IPS-18c (cell line): ENCODE measurements at regions not wholly inside any gene's neighbourhood (a gene's known extent, or its start where the extent isn't known, plus 50 kb on each side); places are given as distances from the start of the nearest gene placed in this dataset.
"Not testable (repeated sequence)": the region's sequence is repeated elsewhere in the genome, so short reads cannot be mapped to it uniquely, and the experiment has no call there.

ENCODE experiments used
- H3K4me3 ChIP-seq: 2 replicates; pipeline ENCODE4 v1.7.0; 2013; ENCODE audit warnings: low read depth, mild to moderate bottlenecking, low read length, moderate library complexity; ENCODE audit not compliant: insufficient read depth
- H3K9me3 ChIP-seq: one replicate; pipeline ENCODE4 v1.6.1; 2013; ENCODE audit warnings: mild to moderate bottlenecking, low read length, moderate library complexity; ENCODE audit not compliant: control insufficient read depth, insufficient read depth

GRCh38 chr7:109639561-109639960, 1069.9 kb downstream of the DNAJB9 start:
- Histone ChIP-seq H3K9me3 (no peaks in the 10 kb centered on the region), H3K4me3 (no peak overlapping the region)

- H3K9me3 ChIP-seq = no peaks in the 10 kb centered on the region
- no peak overlapping the region for H3K4me3 ChIP-seq
These were observed 1071.8 kb downstream of the DNAJB9 start for GRCh38 chr7:109641445-109641844.

GRCh38 chr7:109646124-109646523, 1076.5 kb downstream of the DNAJB9 start:
- H3K4me3 ChIP-seq = no peak overlapping the region
- H3K9me3 ChIP-seq = no peaks in the 10 kb centered on the region

GRCh38 chr7:109646594-109646993, 1076.9 kb downstream of the DNAJB9 start:
- H3K4me3 ChIP-seq = not testable (repeated sequence)

GRCh38 chr7:109647263-109647662, 1077.6 kb downstream of the DNAJB9 start:
- H3K9me3 ChIP-seq, H3K4me3 ChIP-seq: not testable (repeated sequence)

More at GRCh38 chr7:109646594-109646993, 1076.9 kb downstream of the DNAJB9 start:
- not testable (repeated sequence) for H3K9me3 ChIP-seq

GRCh38 chr7:109659261-109659660, 1089.6 kb downstream of the DNAJB9 start:
- no peaks in the 10 kb centered on the region for H3K9me3 ChIP-seq
- H3K4me3 ChIP-seq = no peak overlapping the region

- H3K9me3 ChIP-seq = no peaks in the 10 kb centered on the region
- H3K4me3 ChIP-seq = no peak overlapping the region
These were observed 1090.7 kb downstream of the DNAJB9 start for GRCh38 chr7:109660401-109660800.

GRCh38 chr7:109663806-109664205, 1094.1 kb downstream of the DNAJB9 start:
- Histone ChIP-seq H3K4me3 (no peak overlapping the region), H3K9me3 (no peaks in the 10 kb centered on the region)

- H3K9me3 ChIP-seq, H3K4me3 ChIP-seq: not testable (repeated sequence)
These were observed 1117.6 kb downstream of the DNAJB9 start for GRCh38 chr7:109687269-109687668.

GRCh38 chr7:109692613-109693012, 1122.9 kb downstream of the DNAJB9 start:
- H3K4me3 ChIP-seq, H3K9me3 ChIP-seq: not testable (repeated sequence)

- no peaks in the 10 kb centered on the region for H3K9me3 ChIP-seq
- no peak overlapping the region for H3K4me3 ChIP-seq
These were observed 1124.7 kb downstream of the DNAJB9 start for GRCh38 chr7:109694149-109695071.

GRCh38 chr7:109695419-109695818, 1125.7 kb downstream of the DNAJB9 start:
- no peaks in the 10 kb centered on the region for H3K9me3 ChIP-seq
- no peak overlapping the region for H3K4me3 ChIP-seq

- Histone ChIP-seq H3K4me3 (no peak overlapping the region), H3K9me3 (no peaks in the 10 kb centered on the region)
These were observed 1127.0 kb downstream of the DNAJB9 start for GRCh38 chr7:109696723-109697122.

- Histone ChIP-seq H3K9me3 (no peaks in the 10 kb centered on the region), H3K4me3 (no peak overlapping the region)
These were observed 1130.0 kb downstream of the DNAJB9 start for GRCh38 chr7:109699661-109700060.

GRCh38 chr7:109713366-109713765, 1143.7 kb downstream of the DNAJB9 start:
- H3K4me3 ChIP-seq = no peak overlapping the region
- H3K9me3 ChIP-seq = no peaks in the 10 kb centered on the region

- not testable (repeated sequence) for H3K4me3 ChIP-seq, H3K9me3 ChIP-seq
These were observed 1149.7 kb downstream of the DNAJB9 start for GRCh38 chr7:109719359-109719758.

- H3K4me3 ChIP-seq = no peak overlapping the region
These were observed 1164.9 kb downstream of the DNAJB9 start for GRCh38 chr7:109734601-109735000.

GRCh38 chr7:109735881-109736280, 1166.2 kb downstream of the DNAJB9 start:
- H3K9me3 ChIP-seq = no peaks in the 10 kb centered on the region

More at GRCh38 chr7:109734601-109735000, 1164.9 kb downstream of the DNAJB9 start:
- H3K9me3 ChIP-seq = no peaks in the 10 kb centered on the region

More at GRCh38 chr7:109735881-109736280, 1166.2 kb downstream of the DNAJB9 start:
- no peak overlapping the region for H3K4me3 ChIP-seq
